Muscle of arm (tissue), 1 donor: ENCODE measurements at regions not wholly inside any gene's neighbourhood (a gene's known extent, or its start where the extent isn't known, plus 50 kb on each side); places are given as distances from the start of the nearest gene placed in this dataset.
"Not testable (repeated sequence)": the region's sequence is repeated elsewhere in the genome, so short reads cannot be mapped to it uniquely, and the experiment has no call there.

Experiments
- DNase-seq: peaks from one replicate; pipeline ENCODE4 v3.0.0-alpha.2; 2013

- DNase-seq, result no peak
Measured at GRCh38 chr12:73677520-73678291, 859.9 kb upstream of the ATXN7L3B start.

- no peak for DNase-seq
Measured at GRCh38 chr12:73678335-73678734, 859.3 kb upstream of the ATXN7L3B start.

- DNase-seq, result no peak
Measured at GRCh38 chr12:73699318-73699717, 838.3 kb upstream of the ATXN7L3B start.

DNA sequence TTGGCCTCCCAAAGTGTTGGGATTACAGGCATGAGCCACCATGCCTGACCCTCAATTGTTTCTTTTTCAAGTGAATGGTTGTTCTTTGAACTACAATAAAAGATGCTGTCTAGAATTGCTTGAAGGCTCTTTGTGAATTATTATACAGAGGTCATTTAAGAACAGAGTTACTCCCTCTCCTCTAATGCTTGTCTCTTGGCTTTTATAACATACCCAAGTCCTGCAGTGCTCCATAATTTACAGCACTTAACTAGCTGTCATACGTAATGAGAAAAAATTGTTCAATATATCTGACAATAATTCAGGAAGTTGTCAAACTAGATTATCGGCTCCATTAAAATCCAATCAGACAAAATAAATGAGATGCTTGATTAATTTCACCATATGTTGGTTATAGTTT, 823.0 kb upstream of the ATXN7L3B start:
- no peak for DNase-seq

- not testable (repeated sequence) for DNase-seq
Measured at GRCh38 chr12:73716143-73716542, 821.5 kb upstream of the ATXN7L3B start.

DNA sequence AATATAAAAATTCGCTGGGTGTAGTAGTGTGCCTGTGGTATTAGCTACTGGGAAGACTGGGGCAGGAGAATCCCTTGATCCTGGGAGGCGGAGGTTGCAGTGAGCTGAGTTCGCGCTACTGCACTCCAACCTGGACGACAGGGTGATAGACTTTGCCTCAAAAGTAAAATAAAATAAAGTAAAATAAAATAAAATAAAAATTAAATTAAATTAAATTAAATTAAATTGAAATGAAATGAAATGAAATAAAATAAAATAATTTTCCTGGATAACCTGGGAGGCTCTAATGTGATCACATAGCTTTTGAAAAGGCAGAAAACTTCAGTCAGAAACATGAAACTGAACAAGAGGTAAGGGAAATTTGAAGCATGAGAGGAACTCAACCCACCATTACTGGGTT, 818.4 kb upstream of the ATXN7L3B start:
- DNase-seq, result no peak

GRCh38 chr12:73726881-73727280, 810.8 kb upstream of the ATXN7L3B start:
- DNase-seq, result no peak

- no peak for DNase-seq
Measured at GRCh38 chr12:73731658-73732057, 806.0 kb upstream of the ATXN7L3B start.

DNA sequence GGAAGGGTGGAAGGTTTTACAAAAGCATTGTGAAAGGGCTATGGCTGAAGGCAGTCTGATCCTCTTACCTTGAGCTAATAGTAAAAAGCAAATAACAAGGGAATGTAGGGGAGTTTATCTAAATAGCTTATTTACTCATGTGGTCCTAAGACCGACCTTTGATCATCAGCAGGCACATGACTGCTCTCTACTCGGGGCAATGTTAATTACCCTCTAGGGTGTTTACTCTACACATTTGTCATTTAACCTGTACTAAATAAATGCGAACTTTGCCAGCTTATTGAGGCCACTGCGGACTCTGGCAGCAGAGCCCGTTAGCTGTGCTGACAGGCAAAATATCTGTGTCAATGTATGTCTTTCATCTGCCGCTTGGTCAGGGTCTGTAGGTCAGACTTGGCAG, 768.3 kb upstream of the ATXN7L3B start:
- no peak for DNase-seq

- no peak for DNase-seq
Measured at GRCh38 chr12:73798523-73798922, 739.1 kb upstream of the ATXN7L3B start.

GRCh38 chr12:73815072-73815645, 722.5 kb upstream of the ATXN7L3B start:
- no peak for DNase-seq

DNA sequence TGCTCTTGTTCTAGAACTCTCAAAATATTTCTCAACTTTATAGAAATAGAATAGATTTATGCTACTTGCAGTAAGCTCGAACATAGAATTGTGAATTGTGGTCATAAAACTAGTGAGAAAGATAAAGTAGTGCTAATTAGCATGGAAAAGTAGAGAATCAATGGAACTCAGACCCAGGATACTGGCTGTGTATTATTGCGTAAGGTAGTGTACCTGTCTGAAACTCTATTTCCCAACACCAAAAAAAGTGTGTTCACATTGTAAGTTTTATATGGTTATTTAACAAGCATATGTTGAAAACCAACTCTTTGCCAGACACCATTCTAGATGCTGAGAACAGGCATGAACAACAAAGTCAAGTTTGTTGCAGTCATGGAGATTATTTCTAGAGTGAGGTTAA, 720.5 kb upstream of the ATXN7L3B start:
- DNase-seq, result no peak

- DNase-seq, result no peak
Measured at GRCh38 chr12:73833746-73834145, 703.9 kb upstream of the ATXN7L3B start.

- no peak for DNase-seq
Measured at GRCh38 chr12:73841963-73842362, 695.7 kb upstream of the ATXN7L3B start.

GRCh38 chr12:73863546-73863945, 674.1 kb upstream of the ATXN7L3B start:
- no peak for DNase-seq

DNA sequence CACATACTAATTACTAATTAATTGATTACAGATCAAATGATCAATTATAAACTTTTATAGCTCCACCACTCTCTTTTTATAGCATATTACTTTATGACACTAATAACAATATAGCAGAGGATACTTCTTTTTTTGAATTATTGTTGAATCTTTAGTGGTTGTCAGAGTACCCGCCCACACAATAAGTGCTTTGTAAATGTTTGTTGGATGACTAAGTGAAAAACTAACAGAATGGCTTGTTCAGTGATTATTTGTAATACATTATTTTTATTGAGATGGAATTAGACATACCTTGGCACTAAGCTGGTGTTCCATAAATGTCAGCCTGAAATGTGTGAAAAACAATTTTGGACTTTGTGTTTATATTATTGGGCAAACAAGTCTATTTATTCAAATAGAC, 670.5 kb upstream of the ATXN7L3B start:
- no peak for DNase-seq

DNA sequence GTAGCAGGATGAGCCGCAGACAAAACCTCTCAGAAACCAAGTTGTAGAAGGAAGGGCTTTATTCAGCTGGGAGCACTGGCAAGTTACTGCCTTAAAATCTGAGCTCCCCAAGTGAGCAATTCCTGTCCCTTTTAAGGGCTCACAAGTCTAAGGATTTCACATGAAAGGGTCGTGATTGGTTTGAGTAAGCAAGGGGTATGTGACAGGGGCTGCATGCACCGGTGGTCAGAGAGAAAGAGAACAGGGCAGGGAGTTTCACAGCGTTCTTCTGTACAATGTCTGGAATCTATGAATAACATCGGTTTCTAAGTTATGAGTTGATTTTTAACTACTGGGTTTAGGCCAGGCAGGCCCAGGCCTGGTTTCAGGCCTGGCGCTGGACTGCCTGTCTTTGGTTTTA, 660.3 kb upstream of the ATXN7L3B start:
- not testable (repeated sequence) for DNase-seq

DNA sequence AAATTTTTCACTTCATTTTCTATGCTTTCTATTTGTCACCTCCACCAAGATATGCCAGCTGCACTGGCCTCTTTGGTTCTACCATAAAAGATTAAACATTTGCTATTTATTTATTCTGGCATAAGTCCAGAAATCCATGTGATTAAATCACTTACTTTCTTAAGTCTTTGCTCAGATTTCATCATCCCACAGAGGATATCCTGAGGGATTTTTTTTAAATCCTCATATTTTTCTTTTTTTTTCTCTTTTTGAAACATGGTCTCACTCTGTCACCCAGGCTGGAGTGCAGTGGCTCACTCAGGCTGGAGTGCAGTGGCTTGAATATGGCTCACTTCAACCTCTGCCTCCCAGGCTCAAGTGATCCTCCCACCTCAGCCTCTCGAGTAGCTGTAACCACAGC, 645.4 kb upstream of the ATXN7L3B start:
- DNase-seq, result no peak

- no peak for DNase-seq
Measured at GRCh38 chr12:73898645-73899044, 639.0 kb upstream of the ATXN7L3B start.

- DNase-seq, result no peak
Measured at GRCh38 chr12:73902260-73902659, 635.4 kb upstream of the ATXN7L3B start.

GRCh38 chr12:73906757-73907156, 630.9 kb upstream of the ATXN7L3B start:
- DNase-seq, result no peak

DNA sequence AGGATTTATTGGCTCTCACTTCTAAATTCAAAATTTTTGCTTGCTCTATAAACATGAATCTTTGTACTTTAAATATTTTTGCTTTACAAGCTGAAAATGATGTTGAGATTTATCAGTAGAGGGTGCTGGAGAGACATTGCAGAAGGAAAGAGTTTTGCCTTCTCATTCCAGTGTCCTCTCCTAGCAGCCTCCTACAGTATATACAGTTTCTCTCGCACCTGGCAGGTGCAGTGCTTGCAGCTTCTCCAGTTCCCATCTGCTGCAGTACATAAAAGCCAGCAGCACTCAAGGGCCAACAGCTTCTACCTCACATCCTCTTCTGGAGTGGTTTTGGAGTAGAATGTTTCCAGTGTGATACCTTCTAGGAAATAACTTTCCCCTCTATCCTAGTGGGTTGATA, 601.8 kb upstream of the ATXN7L3B start:
- DNase-seq, result peak; percentile 6

DNA sequence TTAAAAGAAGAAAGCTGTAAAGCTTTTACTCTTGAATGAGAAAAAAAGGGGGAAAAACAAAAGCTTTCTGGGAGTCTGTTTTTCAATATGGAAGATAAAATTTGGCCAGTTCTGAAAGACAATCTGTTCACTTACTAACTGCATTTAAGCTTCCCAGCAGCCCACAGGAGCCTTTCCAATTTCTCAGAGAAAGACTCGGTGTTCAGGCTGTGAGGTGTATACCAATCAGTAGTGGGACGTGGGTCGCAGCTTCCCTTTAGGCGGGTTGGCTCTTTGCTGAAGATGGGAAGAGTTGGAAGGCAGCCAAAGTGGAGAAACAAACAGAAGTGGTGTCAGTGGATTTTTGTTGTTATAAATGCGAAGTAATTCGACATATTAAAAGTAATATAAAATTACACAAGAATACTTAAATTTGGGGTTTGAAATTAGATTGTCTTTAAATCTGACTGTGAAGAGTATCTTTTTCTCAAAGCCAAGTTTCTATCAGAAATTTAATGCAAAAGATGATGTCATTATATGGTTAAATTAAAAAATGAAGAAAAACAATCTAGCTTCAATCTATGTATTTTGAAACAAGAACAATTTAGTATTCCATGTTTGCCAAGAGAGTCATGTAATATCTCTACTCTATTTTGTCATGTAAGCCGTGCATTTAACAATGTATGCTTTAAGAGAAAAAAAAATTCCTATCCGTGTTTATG, 590.2 kb upstream of the ATXN7L3B start:
- DNase-seq, result no peak
